ENCODE measurements at regions not wholly inside any gene's neighbourhood (a gene's known extent, or its start where the extent isn't known, plus 50 kb on each side); places are given as distances from the start of the nearest gene placed in this dataset.
"Not testable (repeated sequence)": the region's sequence is repeated elsewhere in the genome, so short reads cannot be mapped to it uniquely, and the experiment has no call there.

- not testable (repeated sequence) for H3K9me3 ChIP-seq (ENCODE audit: control insufficient read depth, low read length, poor library complexity, severe bottlenecking); DNase-seq; H3K36me3 Mint-ChIP-seq (ENCODE audit: low read depth); ATAC-seq; H3K27me3 Mint-ChIP-seq; H3K4me1 Mint-ChIP-seq; H3K27ac Mint-ChIP-seq; H3K4me3 Mint-ChIP-seq
Measured at GRCh38 chr9:65423691-65424436, 138.9 kb upstream of the FOXD4L5 start.

DNA sequence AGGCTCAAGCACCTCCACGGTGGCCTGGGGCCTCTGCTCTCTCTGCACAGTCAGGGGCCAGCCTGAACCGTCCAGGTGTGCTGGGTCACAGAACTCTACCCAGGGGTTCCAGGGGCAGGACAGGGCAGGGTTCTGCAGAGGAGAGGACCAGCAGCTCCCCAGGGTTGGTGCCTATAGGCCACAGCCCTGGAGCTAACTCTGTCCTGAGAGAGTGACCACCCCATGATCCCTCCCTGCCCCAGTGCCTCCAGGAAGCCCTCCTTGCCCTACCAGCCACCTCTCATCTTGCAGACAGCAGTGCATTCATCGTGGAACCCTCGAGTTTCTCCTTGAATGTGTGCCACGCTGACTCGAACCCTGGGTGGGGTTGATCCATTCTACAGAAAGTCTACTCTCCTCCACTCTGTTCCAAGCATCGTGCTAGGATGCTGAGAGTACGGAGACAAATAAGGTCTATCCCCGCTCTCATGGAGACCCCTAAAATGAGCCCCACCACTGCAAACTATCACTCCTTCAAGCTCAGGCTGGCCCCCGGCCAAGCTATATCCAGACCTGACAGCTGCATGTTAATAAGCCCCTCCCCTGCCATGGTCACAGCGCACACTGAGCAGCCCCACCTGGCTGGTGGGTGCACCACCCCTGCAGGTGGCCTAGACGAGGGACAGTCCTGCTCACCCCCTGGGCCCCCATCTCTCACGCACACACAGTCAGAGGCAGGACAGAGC lies 138.1 kb upstream of the FOXD4L5 start:
- ATAC-seq; H3K9me3 ChIP-seq (ENCODE audit: control insufficient read depth, low read length, poor library complexity, severe bottlenecking); H3K4me1 Mint-ChIP-seq; H3K27ac Mint-ChIP-seq; H3K36me3 Mint-ChIP-seq (ENCODE audit: low read depth); DNase-seq; H3K27me3 Mint-ChIP-seq; H3K4me3 Mint-ChIP-seq: not testable (repeated sequence)

DNA sequence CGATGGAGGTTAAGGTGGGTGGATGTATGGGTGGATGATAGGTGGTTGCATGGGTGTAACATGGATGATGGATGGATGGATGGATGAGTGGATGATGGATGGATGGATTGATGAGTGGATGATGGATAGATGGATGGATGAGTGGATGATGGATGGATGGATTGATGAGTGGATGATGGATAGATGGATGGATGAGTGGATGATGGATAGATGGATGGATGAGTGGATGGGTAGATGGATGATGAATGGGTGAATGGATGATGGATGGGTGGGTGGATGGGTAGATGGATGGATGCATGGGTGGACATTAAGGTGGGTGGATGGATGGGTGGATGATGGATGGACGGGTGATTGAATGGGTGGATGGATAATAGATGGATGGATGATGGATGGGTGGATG lies 136.5 kb upstream of the FOXD4L5 start:
- not testable (repeated sequence) for H3K4me3 Mint-ChIP-seq; DNase-seq; H3K36me3 Mint-ChIP-seq (ENCODE audit: low read depth); H3K27me3 Mint-ChIP-seq; H3K9me3 ChIP-seq (ENCODE audit: control insufficient read depth, low read length, poor library complexity, severe bottlenecking); ATAC-seq; H3K4me1 Mint-ChIP-seq; H3K27ac Mint-ChIP-seq

- DNase-seq: no peak
- no peak overlapping the region for H3K4me3 Mint-ChIP-seq
- no peaks in the 10 kb centered on the region for H3K9me3 ChIP-seq (ENCODE audit: control insufficient read depth, low read length, poor library complexity, severe bottlenecking)
- no peaks in the 10 kb centered on the region for H3K36me3 Mint-ChIP-seq (ENCODE audit: low read depth)
- no peak overlapping the region for H3K27ac Mint-ChIP-seq
- ATAC-seq: no peak
- no peaks in the 10 kb centered on the region for H3K27me3 Mint-ChIP-seq
- no peaks in the 10 kb centered on the region for H3K4me1 Mint-ChIP-seq
Measured at GRCh38 chr9:65420771-65421170, 135.8 kb upstream of the FOXD4L5 start.

DNA sequence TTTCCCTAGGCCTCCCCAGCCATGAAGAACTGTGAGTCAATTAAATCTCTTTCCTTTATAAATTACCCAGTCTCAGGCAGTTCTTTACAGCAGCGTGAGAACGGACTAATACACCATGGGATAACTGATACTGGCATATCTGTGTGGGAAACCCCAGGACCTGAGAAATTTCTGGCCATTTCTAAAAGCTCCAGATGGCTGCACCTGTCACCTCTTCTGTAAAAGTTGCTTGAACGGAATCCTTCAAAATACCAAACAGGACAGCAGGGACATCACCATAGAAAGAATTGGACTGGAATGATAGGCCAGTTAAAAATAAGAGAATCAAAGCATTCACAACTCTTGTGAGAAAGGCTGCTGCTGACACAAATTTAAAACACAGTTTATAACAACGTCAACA lies 134.0 kb upstream of the FOXD4L5 start:
- H3K27ac Mint-ChIP-seq; H3K36me3 Mint-ChIP-seq (ENCODE audit: low read depth); ATAC-seq; H3K27me3 Mint-ChIP-seq; H3K9me3 ChIP-seq (ENCODE audit: control insufficient read depth, low read length, poor library complexity, severe bottlenecking); DNase-seq; H3K4me1 Mint-ChIP-seq; H3K4me3 Mint-ChIP-seq: not testable (repeated sequence)

DNA sequence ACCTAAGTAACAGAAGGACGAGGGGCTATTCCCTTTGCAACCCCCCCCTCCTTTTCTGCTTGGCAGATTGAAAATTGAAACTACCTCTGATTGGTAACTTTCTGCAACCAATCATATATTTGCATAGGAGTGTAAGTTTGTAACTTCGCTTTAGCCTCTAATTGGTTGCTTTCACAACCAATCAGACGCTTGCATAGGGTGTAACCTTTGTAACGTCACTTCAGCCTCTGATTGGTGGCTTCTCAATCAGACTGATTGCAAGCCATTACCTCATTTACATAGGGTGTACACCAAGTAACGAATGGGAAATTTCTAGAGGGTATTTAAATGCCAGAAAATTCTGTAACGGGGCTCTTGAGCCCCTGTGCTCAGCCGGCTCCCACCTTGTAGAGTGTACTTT lies 131.9 kb upstream of the FOXD4L5 start:
- H3K9me3 ChIP-seq (ENCODE audit: control insufficient read depth, low read length, poor library complexity, severe bottlenecking); H3K4me1 Mint-ChIP-seq; ATAC-seq; H3K27ac Mint-ChIP-seq; H3K4me3 Mint-ChIP-seq; H3K36me3 Mint-ChIP-seq (ENCODE audit: low read depth); DNase-seq; H3K27me3 Mint-ChIP-seq: not testable (repeated sequence)

- H3K4me1 Mint-ChIP-seq; H3K27ac Mint-ChIP-seq; H3K4me3 Mint-ChIP-seq; H3K27me3 Mint-ChIP-seq; DNase-seq; ATAC-seq; H3K9me3 ChIP-seq (ENCODE audit: control insufficient read depth, low read length, poor library complexity, severe bottlenecking); H3K36me3 Mint-ChIP-seq (ENCODE audit: low read depth): not testable (repeated sequence)
Measured at GRCh38 chr9:65414249-65414648, 129.2 kb upstream of the FOXD4L5 start.

DNA sequence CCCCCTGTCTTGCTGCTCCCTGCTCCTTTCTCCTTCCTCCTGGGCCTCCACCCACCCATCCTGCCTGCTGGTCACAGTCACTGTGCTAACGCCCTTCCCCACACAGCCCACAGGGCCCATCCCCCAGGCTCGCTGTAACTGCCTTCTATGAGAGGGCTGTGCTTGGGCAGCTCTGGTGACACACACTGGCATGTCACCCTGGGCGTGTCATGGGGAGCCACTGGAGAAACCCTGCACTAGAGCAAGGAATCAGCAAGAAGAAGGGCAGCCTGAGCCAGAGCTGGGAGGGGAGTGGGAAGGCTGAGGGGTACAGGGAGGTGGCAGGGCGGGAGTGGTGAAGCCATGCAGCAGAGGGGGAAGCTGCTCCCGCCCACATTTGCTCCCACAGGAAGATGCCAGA lies 128.4 kb upstream of the FOXD4L5 start:
- H3K9me3 ChIP-seq (ENCODE audit: control insufficient read depth, low read length, poor library complexity, severe bottlenecking); ATAC-seq; H3K4me3 Mint-ChIP-seq; H3K27me3 Mint-ChIP-seq; H3K4me1 Mint-ChIP-seq; H3K36me3 Mint-ChIP-seq (ENCODE audit: low read depth); DNase-seq; H3K27ac Mint-ChIP-seq: not testable (repeated sequence)

DNA sequence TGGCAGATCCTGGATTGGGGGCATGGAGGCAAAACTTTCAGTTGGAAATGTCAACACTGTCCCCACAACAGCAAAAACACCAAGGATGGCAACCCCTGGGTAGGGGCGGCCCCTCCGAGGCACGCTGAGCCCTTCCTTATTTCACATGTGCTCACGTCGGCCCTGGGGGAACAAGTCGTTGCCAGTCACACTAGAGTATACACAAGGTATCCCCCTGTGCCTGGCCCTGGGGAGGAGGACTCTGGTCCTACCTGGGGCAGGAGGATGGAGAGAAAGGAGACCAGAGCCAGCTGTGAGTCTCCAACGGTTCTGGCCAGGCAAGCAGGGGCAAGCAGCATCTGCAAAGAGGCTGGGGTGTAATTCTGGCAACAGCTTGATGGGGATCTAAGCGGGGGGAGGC lies 126.9 kb upstream of the FOXD4L5 start:
- Mint-ChIP-seq H3K27ac (no peak overlapping the region), H3K36me3 (ENCODE audit: low read depth) (no peaks in the 10 kb centered on the region), H3K27me3 (no peaks in the 10 kb centered on the region), H3K4me1 (no peaks in the 10 kb centered on the region), H3K4me3 (no peak overlapping the region)
- no peaks in the 10 kb centered on the region for H3K9me3 ChIP-seq (ENCODE audit: control insufficient read depth, low read length, poor library complexity, severe bottlenecking)
- DNase-seq (no peak), ATAC-seq (no peak)

- Mint-ChIP-seq H3K27me3 (no peaks in the 10 kb centered on the region), H3K4me1 (no peaks in the 10 kb centered on the region), H3K4me3 (no peak overlapping the region), H3K36me3 (ENCODE audit: low read depth) (no peaks in the 10 kb centered on the region), H3K27ac (no peak overlapping the region)
- DNase-seq: no peak
- no peaks in the 10 kb centered on the region for H3K9me3 ChIP-seq (ENCODE audit: control insufficient read depth, low read length, poor library complexity, severe bottlenecking)
- no peak for ATAC-seq
Measured at GRCh38 chr9:65411336-65411735, 126.3 kb upstream of the FOXD4L5 start.

DNA sequence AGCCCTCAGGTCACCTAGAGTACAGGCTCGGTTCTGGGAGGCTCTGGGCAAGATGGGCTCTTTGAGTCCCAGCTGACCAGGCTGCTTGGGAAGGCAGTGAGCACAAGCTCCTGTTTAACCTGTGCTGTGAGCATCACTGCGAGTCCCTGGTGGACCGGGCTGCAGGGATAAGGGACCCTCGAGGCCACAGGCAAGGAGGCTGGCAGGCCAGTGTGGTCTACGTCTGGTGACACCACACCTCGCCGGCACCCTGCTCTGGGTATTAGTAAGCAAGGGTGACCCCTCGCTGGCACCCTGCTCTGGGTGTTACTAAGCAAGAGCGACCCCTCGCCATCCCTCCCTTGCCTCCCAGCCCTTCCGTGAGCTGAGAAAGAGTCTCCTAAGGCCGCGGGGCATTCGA lies 125.9 kb upstream of the FOXD4L5 start:
- Mint-ChIP-seq H3K4me3 (no peak overlapping the region), H3K36me3 (ENCODE audit: low read depth) (no peaks in the 10 kb centered on the region)

DNA sequence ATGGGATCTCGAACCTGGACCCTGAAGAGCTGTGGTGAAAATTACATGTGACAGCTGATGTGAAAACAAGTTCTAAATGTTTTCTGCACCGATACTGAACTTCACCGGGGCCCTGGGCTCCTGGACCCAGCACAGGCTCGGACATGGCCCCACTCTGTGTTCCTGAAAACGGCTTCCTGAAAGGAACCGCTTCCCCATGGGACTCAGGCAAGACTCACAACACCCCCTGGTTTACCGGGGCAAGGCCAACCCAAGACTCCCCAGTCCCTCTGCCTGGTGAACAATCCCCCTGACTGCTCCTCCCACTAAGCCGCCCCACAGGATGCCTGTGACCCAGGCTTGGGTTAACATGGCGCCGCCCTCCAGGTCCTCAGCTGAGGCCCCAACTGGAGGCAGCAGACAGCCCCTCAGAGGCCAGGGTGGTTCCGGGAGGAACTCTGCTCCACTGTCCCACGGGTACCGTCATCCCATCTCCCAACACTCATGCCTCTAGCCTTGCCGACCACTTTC lies 124.5 kb upstream of the FOXD4L5 start:
- H3K27ac Mint-ChIP-seq: no peak overlapping the region
- no peaks in the 10 kb centered on the region for H3K27me3 Mint-ChIP-seq
- H3K4me3 Mint-ChIP-seq: no peak overlapping the region
- H3K4me1 Mint-ChIP-seq: no peaks in the 10 kb centered on the region
- ATAC-seq: no peak
- H3K36me3 Mint-ChIP-seq (ENCODE audit: low read depth): no peaks in the 10 kb centered on the region
- H3K9me3 ChIP-seq (ENCODE audit: control insufficient read depth, low read length, poor library complexity, severe bottlenecking): no peaks in the 10 kb centered on the region
- no peak for DNase-seq

More for the DNA sequence above, 125.9 kb upstream of the FOXD4L5 start:
- Mint-ChIP-seq H3K4me1 (no peaks in the 10 kb centered on the region), H3K27ac (no peak overlapping the region), H3K27me3 (no peaks in the 10 kb centered on the region)
- DNase-seq (no peak), ATAC-seq (no peak)
- H3K9me3 ChIP-seq (ENCODE audit: control insufficient read depth, low read length, poor library complexity, severe bottlenecking): no peaks in the 10 kb centered on the region

- DNase-seq; H3K4me3 Mint-ChIP-seq; ATAC-seq; H3K27me3 Mint-ChIP-seq; H3K9me3 ChIP-seq (ENCODE audit: control insufficient read depth, low read length, poor library complexity, severe bottlenecking); H3K4me1 Mint-ChIP-seq; H3K36me3 Mint-ChIP-seq (ENCODE audit: low read depth); H3K27ac Mint-ChIP-seq: not testable (repeated sequence)
Measured at GRCh38 chr9:65408806-65409205, 123.8 kb upstream of the FOXD4L5 start.

DNA sequence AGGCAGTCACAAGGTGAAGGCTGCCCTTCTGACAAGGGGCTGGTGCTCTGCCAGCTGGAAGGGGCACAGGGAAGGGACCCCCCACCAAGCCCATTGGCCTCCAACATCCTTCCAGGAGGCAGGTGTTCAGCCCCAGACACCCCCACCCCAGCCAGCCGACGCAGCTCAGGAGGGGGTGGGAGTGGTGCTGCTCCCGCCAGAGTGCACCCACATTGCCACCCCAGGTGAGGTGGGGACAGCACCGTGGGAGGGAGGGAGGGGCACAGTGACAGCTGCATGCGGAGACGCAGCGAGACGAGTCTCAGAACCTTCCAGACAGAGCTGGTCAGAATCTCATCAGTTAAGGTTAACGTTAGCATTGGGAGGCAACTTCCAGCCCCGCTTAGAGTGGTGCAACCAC lies 121.6 kb upstream of the FOXD4L5 start:
- DNase-seq; H3K4me3 Mint-ChIP-seq; ATAC-seq; H3K27me3 Mint-ChIP-seq; H3K36me3 Mint-ChIP-seq (ENCODE audit: low read depth); H3K4me1 Mint-ChIP-seq; H3K27ac Mint-ChIP-seq; H3K9me3 ChIP-seq (ENCODE audit: control insufficient read depth, low read length, poor library complexity, severe bottlenecking): not testable (repeated sequence)

Data from T-helper 17 cell (primary cell).